HepG2 (cell line): ENCODE measurements at regions not wholly inside any gene's neighbourhood (a gene's known extent, or its start where the extent isn't known, plus 50 kb on each side); places are given as distances from the start of the nearest gene placed in this dataset.

Source experiments
- E2F2 ChIP-seq: sonication (generic); formaldehyde crosslinking; IDR thresholded peaks from 2 replicates; pipeline ENCODE4 v1.4.0; 2020; ENCODE audit warnings: missing genetic modification reagents, borderline replicate concordance
- EHMT2 ChIP-seq: fragments of 200-600 bp; sonication (generic); IDR thresholded peaks from 2 replicates; pipeline ENCODE4 v1.7.0; 2017; ENCODE audit warnings: antibody characterized with exemption, low read depth, low read length, borderline replicate concordance
- TOE1 ChIP-seq: sonication (generic); formaldehyde crosslinking; IDR thresholded peaks from 2 replicates; pipeline ENCODE4 v1.4.0; 2020; ENCODE audit warnings: mild to moderate bottlenecking, missing genetic modification reagents
- ZFP36L1 ChIP-seq: sonication (generic); formaldehyde crosslinking; IDR thresholded peaks from 2 replicates; pipeline ENCODE4 v1.8.0; 2022; ENCODE audit warnings: mild to moderate bottlenecking, missing genetic modification reagents, moderate library complexity
- ZNF280B ChIP-seq: sonication (generic); formaldehyde crosslinking; IDR thresholded peaks from 2 replicates; pipeline ENCODE4 v1.5.0; 2020; ENCODE audit warnings: missing genetic modification reagents, mild to moderate bottlenecking, borderline replicate concordance
- ZNF543 ChIP-seq: sonication (generic); formaldehyde crosslinking; IDR thresholded peaks from 2 replicates; pipeline ENCODE4 v1.4.0; 2020; ENCODE audit warnings: mild to moderate bottlenecking, missing genetic modification reagents
- TF ChIP-seq, protein P1 (sequence below), 2 experiments: fragments of 450-650 bp in 1 of 2; sonication (generic) in 1 of 2; formaldehyde crosslinking in 1 of 2; IDR thresholded peaks; 2 replicates each; pipeline versions ENCODE4 v1.6.1 to v1.8.0; 2016 to 2022; ENCODE audit warnings: antibody characterized with exemption in 1 of 2, mild to moderate bottlenecking in 1 of 2, missing genetic modification reagents in 1 of 2

GRCh38 chr9:119801311-119801710 is 432.1 kb upstream of the BRINP1 start (continued):
- TF ChIP-seq, protein P1, sequence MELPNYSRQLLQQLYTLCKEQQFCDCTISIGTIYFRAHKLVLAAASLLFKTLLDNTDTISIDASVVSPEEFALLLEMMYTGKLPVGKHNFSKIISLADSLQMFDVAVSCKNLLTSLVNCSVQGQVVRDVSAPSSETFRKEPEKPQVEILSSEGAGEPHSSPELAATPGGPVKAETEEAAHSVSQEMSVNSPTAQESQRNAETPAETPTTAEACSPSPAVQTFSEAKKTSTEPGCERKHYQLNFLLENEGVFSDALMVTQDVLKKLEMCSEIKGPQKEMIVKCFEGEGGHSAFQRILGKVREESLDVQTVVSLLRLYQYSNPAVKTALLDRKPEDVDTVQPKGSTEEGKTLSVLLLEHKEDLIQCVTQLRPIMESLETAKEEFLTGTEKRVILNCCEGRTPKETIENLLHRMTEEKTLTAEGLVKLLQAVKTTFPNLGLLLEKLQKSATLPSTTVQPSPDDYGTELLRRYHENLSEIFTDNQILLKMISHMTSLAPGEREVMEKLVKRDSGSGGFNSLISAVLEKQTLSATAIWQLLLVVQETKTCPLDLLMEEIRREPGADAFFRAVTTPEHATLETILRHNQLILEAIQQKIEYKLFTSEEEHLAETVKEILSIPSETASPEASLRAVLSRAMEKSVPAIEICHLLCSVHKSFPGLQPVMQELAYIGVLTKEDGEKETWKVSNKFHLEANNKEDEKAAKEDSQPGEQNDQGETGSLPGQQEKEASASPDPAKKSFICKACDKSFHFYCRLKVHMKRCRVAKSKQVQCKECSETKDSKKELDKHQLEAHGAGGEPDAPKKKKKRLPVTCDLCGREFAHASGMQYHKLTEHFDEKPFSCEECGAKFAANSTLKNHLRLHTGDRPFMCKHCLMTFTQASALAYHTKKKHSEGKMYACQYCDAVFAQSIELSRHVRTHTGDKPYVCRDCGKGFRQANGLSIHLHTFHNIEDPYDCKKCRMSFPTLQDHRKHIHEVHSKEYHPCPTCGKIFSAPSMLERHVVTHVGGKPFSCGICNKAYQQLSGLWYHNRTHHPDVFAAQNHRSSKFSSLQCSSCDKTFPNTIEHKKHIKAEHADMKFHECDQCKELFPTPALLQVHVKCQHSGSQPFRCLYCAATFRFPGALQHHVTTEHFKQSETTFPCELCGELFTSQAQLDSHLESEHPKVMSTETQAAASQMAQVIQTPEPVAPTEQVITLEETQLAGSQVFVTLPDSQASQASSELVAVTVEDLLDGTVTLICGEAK (IDR thresholded peaks at IDR 0.05): no peak
- TF ChIP-seq, protein P1 (CRISPR knock-in tag; IDR thresholded peaks at IDR 0.05): no peak
- TF ChIP-seq EHMT2: no peak
- no peak for TF ChIP-seq ZFP36L1
- TF ChIP-seq TOE1 (CRISPR knock-in tag): no peak
- TF ChIP-seq ZNF280B (CRISPR knock-in tag): no peak
- no peak for TF ChIP-seq ZNF543 (CRISPR knock-in tag)
- no peak for TF ChIP-seq E2F2 (CRISPR knock-in tag)
